GM23338 (cell line): ENCODE measurements at regions not wholly inside any gene's neighbourhood (a gene's known extent, or its start where the extent isn't known, plus 50 kb on each side); places are given as distances from the start of the nearest gene placed in this dataset.

Source experiments
- ATAC-seq: fragments of 200-7000 bp; cut with Tn5 transposase; 3 replicates; pipeline ENCODE4 v1.9.1; 2020
- DNase-seq: peaks from one replicate; pipeline ENCODE4 v3.0.0-alpha.2; 2015; ENCODE audit warnings: low spot score
- H2AFZ ChIP-seq: fragments of 200-600 bp; sonication (generic); 2 replicates; pipeline ENCODE4 v1.8.0; 2016; ENCODE audit warnings: antibody characterized with exemption, mild to moderate bottlenecking, moderate library complexity
- H3F3A ChIP-seq: fragments of 200-600 bp; sonication (generic); replicated peaks from 2 replicates; pipeline ENCODE4 v1.8.0; 2017; ENCODE audit warnings: antibody characterized with exemption, mixed run types, low read depth
- H3K27ac ChIP-seq: fragments of 200-600 bp; sonication (generic); 2 replicates; pipeline ENCODE4 v1.6.1; 2016; ENCODE audit warnings: low read depth
- H3K27me3 ChIP-seq: fragments of 200-600 bp; sonication (generic); 2 replicates; pipeline ENCODE4 v1.8.0; 2016; ENCODE audit warnings: mild to moderate bottlenecking, mixed run types, moderate library complexity; ENCODE audit not compliant: insufficient read depth
- H3K36me3 ChIP-seq: fragments of 200-600 bp; sonication (generic); 2 replicates; pipeline ENCODE4 v1.8.0; 2016; ENCODE audit warnings: mild to moderate bottlenecking; ENCODE audit not compliant: insufficient read depth
- H3K4me1 ChIP-seq: fragments of 200-600 bp; sonication (generic); 2 replicates; pipeline ENCODE4 v1.8.0; 2016; ENCODE audit warnings: mild to moderate bottlenecking, moderate library complexity; ENCODE audit not compliant: insufficient read depth
- H3K4me2 ChIP-seq: fragments of 200-600 bp; sonication (generic); 2 replicates; pipeline ENCODE4 v1.7.1; 2017; ENCODE audit warnings: mixed run types
- H3K4me3 ChIP-seq: fragments of 200-600 bp; sonication (generic); 2 replicates; pipeline ENCODE4 v1.6.1; 2016; ENCODE audit warnings: mixed run types
- H3K79me2 ChIP-seq: fragments of 200-600 bp; sonication (generic); replicated peaks from 2 replicates; pipeline ENCODE4 v1.8.0; 2017; ENCODE audit warnings: mild to moderate bottlenecking; ENCODE audit not compliant: insufficient read depth
- H3K9me2 ChIP-seq: fragments of 200-600 bp; sonication (generic); 2 replicates; pipeline ENCODE4 v1.8.0; 2017; ENCODE audit not compliant: insufficient read depth
- H4K20me1 ChIP-seq: fragments of 200-600 bp; sonication (generic); replicated peaks from 2 replicates; pipeline ENCODE4 v1.8.0; 2017; ENCODE audit warnings: mild to moderate bottlenecking; ENCODE audit not compliant: insufficient read depth
- H3K27ac Mint-ChIP-seq: 2 replicates; pipeline ENCODE4 v1.8.0; 2020; ENCODE audit warnings: inconsistent platforms, mild to moderate bottlenecking, moderate library complexity, mixed read lengths
- H3K27me3 Mint-ChIP-seq: 3 replicates; pipeline ENCODE4 v1.8.0; 2022; ENCODE audit warnings: low read depth, mild to moderate bottlenecking, moderate library complexity, mixed read lengths, inconsistent platforms; ENCODE audit not compliant: insufficient read depth, poor library complexity
- H3K36me3 Mint-ChIP-seq: 3 replicates; pipeline ENCODE4 v1.8.0; 2021; ENCODE audit warnings: low read depth, mild to moderate bottlenecking, inconsistent platforms, moderate library complexity, mixed read lengths
- H3K4me1 Mint-ChIP-seq: 3 replicates; pipeline ENCODE4 v1.8.0; 2020; ENCODE audit warnings: mild to moderate bottlenecking, inconsistent platforms, mixed read lengths
- H3K4me3 Mint-ChIP-seq: 3 replicates; pipeline ENCODE4 v1.8.0; 2021; ENCODE audit warnings: moderate library complexity, mild to moderate bottlenecking, inconsistent platforms, mixed read lengths
- H3K9me3 Mint-ChIP-seq: 3 replicates; pipeline ENCODE4 v1.8.0; 2020; ENCODE audit warnings: moderate library complexity, mild to moderate bottlenecking, inconsistent platforms, mixed read lengths
- CTCF ChIP-seq, 2 experiments: fragments of 200-600 bp in 1 of 2; sonication (generic) in 1 of 2; conservative IDR thresholded peaks; 2 replicates each; pipeline versions ENCODE4 v1.5.1 to v1.6.1; 2016 to 2017; ENCODE audit warnings: antibody characterized with exemption in 2 of 2, low read depth in 2 of 2, mild to moderate bottlenecking in 2 of 2, moderate library complexity in 1 of 2
- ETS1 ChIP-seq: IDR thresholded peaks from 2 replicates; pipeline ENCODE4 v1.6.1; 2016; ENCODE audit warnings: antibody characterized with exemption
- EZH2phosphoT487 ChIP-seq: fragments of 200-600 bp; sonication (generic); IDR thresholded peaks from one replicate; pipeline ENCODE4 v1.8.1; 2018; ENCODE audit warnings: antibody characterized with exemption; ENCODE audit not compliant: unreplicated experiment
- POLR2AphosphoS5 ChIP-seq: IDR thresholded peaks from 2 replicates; pipeline ENCODE4 v1.6.1; 2016; ENCODE audit warnings: antibody characterized with exemption, low read depth
- REST ChIP-seq: IDR thresholded peaks from one replicate; pipeline ENCODE4 v1.6.1; 2018; ENCODE audit warnings: antibody characterized with exemption; ENCODE audit not compliant: unreplicated experiment
- ZNF114 ChIP-seq: fragments of 250-450 bp; sonication (Bioruptor Pico); IDR thresholded peaks from 2 replicates; pipeline ENCODE4 v1.5.0; 2020; ENCODE audit warnings: mild to moderate bottlenecking, moderate library complexity
- ZNF462 ChIP-seq: fragments of 250-450 bp; sonication (Bioruptor Pico); IDR thresholded peaks from 2 replicates; pipeline ENCODE4 v1.5.0; 2020; ENCODE audit warnings: mild to moderate bottlenecking, moderate library complexity

GRCh38 chr1:82564333-82564732 is 763.6 kb downstream of the ADGRL2 start:
- no peaks in the 10 kb centered on the region for H3K79me2 ChIP-seq
- H4K20me1 ChIP-seq: no peaks in the 10 kb centered on the region
- H2AFZ ChIP-seq: no peak overlapping the region
- Mint-ChIP-seq H3K36me3 (no peaks in the 10 kb centered on the region), H3K27me3 (no peaks in the 10 kb centered on the region), H3K27ac (no peak overlapping the region), H3K9me3 (no peaks in the 10 kb centered on the region), H3K4me1 (peaks cover 22% of the 10 kb centered on the region; the same call in 2 of the 3 replicates), H3K4me3 (no peak overlapping the region)
- H3K36me3 ChIP-seq: no peaks in the 10 kb centered on the region
- H3K4me1 ChIP-seq: peaks cover 10% of the 10 kb centered on the region
- ATAC-seq (no peak), DNase-seq (no peak)
- no peaks in the 10 kb centered on the region for H3K27me3 ChIP-seq
- TF ChIP-seq ETS1 (no peak), ZNF114 (CRISPR knock-in tag) (no peak), REST (no peak), EZH2phosphoT487 (no peak), CTCF (conservative IDR thresholded peaks at IDR 0.05; ENCODE audit: low read depth in 2 of 2) (no peak), ZNF462 (no peak), POLR2AphosphoS5 (no peak)
- H3K4me3 ChIP-seq: no peak overlapping the region
- H3F3A ChIP-seq: no peaks in the 10 kb centered on the region
- H3K4me2 ChIP-seq: no peak overlapping the region
- no peaks in the 10 kb centered on the region for H3K9me2 ChIP-seq
- no peak overlapping the region for H3K27ac ChIP-seq
